ENCODE measurements at regions not wholly inside any gene's neighbourhood (a gene's known extent, or its start where the extent isn't known, plus 50 kb on each side); places are given as distances from the start of the nearest gene placed in this dataset.
"Not testable (repeated sequence)": the region's sequence is repeated elsewhere in the genome, so short reads cannot be mapped to it uniquely, and the experiment has no call there.

DNA sequence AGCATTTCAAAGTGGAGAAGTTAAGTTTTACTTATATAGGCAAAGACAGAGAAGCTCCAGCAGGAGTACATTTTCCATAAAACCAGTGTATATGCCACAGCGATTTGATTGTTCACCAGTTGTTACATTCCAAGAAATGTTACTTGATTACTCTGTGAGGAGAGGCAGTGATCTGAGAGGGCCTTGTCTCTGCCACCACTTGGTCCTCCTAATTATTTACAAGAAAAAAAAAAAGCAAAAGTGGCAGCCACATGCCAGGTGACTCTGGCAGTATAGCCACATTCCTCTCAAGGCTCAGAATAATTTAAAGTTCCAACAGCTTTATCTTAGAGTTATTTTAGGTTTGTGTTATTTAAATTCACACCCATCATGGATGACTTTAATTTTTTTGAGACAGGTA lies 1077.8 kb downstream of the ZPLD1 start:
- Mint-ChIP-seq H3K4me1 (ENCODE audit: low read depth) (no peaks in the 10 kb centered on the region), H3K27me3 (ENCODE audit: low read depth) (no peaks in the 10 kb centered on the region), H3K4me3 (no peak overlapping the region), H3K9me3 (ENCODE audit: insufficient read depth) (peaks cover 13% of the 10 kb centered on the region), H3K27ac (no peak overlapping the region), H3K36me3 (ENCODE audit: low read depth) (no peaks in the 10 kb centered on the region)
- ATAC-seq (no peak), DNase-seq (no peak)
- POLR2A ChIA-PET, result no interaction called here
- CTCF ChIA-PET, result no interaction called here

DNA sequence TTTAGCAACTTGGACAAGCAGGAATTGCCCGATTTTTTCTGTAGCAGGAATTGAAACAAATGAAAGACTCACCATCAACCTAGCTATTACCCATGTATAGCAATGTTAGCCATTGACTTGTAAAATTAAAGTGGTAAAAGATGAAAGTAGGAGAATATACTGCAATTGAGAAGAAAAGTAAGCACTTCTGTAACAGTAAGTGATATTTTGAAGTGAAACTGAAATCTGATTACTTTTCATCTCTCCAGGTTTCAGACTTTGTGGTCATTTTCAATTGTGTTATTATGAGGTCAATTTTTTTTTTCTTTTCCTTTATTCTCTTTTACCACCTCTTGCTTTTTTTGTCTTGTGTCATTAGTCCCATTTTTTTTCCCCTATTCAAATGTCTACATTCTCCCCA lies 1078.2 kb downstream of the ZPLD1 start:
- H3K4me3 Mint-ChIP-seq, result no peak overlapping the region
- CTCF ChIA-PET, result no interaction called here
- no peaks in the 10 kb centered on the region for H3K4me1 Mint-ChIP-seq (ENCODE audit: low read depth)
- peaks cover 13% of the 10 kb centered on the region for H3K9me3 Mint-ChIP-seq (ENCODE audit: insufficient read depth)
- POLR2A ChIA-PET, result no interaction called here
- no peaks in the 10 kb centered on the region for H3K36me3 Mint-ChIP-seq (ENCODE audit: low read depth)
- no peak for DNase-seq
- no peaks in the 10 kb centered on the region for H3K27me3 Mint-ChIP-seq (ENCODE audit: low read depth)
- ATAC-seq, result no peak
- H3K27ac Mint-ChIP-seq, result no peak overlapping the region

DNA sequence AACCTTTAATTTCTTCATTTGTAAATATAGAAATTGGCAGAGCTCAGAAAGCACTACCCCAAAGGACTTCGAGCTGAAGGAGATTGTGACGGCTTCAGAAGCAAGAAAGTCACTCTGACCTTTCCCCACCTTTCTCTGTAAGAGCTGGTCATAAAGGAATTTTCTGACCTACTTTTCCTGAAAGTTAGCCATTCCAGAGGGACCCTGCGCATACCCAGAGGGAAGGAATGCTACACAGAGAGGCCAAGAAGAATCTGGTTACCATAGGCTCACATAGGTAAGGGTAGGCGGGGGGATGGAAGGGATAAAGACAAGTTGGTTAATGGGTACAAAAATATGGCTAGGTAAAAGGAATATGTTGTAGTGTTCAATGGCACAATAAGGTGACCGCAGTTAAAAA lies 1080.3 kb downstream of the ZPLD1 start:
- Mint-ChIP-seq H3K27ac (no peak overlapping the region), H3K4me1 (ENCODE audit: low read depth) (no peaks in the 10 kb centered on the region), H3K4me3 (no peak overlapping the region), H3K36me3 (ENCODE audit: low read depth) (no peaks in the 10 kb centered on the region), H3K9me3 (ENCODE audit: insufficient read depth) (peaks cover 13% of the 10 kb centered on the region), H3K27me3 (ENCODE audit: low read depth) (no peaks in the 10 kb centered on the region)
- ATAC-seq (no peak), DNase-seq (no peak)
- ChIA-PET POLR2A (no interaction called here), CTCF (no interaction called here)

DNA sequence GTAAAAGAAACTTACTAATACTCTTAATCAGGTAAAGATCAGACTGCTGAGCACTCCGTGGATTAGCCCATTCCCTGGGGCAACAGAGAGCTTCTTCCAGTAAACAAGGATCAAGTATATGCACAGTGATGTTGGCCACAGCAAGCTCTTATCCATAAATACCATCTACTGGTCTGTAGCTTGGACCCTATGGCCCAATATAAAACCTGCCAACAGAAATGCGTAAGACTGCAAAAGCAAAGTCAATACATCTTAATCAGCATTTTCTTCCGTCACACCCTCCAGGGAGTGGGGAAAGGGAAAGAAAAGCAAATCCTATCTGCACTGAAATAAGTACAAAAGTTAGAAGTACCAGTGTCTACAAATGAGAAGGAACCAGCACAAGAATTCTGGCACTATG lies 1082.1 kb downstream of the ZPLD1 start:
- Mint-ChIP-seq H3K4me1 (ENCODE audit: low read depth) (no peaks in the 10 kb centered on the region), H3K36me3 (ENCODE audit: low read depth) (no peaks in the 10 kb centered on the region), H3K4me3 (no peak overlapping the region), H3K27ac (no peak overlapping the region), H3K9me3 (ENCODE audit: insufficient read depth) (peaks cover 13% of the 10 kb centered on the region), H3K27me3 (ENCODE audit: low read depth) (no peaks in the 10 kb centered on the region)
- DNase-seq (no peak), ATAC-seq (no peak)
- POLR2A ChIA-PET, result no interaction called here
- CTCF ChIA-PET, result no interaction called here

DNA sequence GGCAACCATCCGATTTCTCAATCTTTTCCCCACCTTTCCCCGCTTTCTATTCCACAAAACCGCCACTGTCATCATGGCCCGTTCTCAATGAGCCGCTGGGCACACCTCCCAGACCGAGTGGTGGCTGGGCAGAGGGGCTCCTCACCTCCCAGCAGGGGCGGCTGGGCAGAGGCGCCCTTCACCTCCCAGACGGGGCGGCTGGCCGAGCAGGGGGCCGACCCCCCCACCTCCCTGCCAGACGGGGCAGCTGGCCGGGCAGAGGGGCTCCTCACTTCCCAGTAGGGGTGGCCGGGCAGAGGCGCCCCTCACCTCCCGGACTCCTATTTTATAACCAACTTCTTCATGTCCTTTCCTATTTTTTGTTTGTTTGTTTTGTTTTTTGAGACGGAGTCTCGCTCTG lies 1096.5 kb downstream of the ZPLD1 start:
- H3K27me3 Mint-ChIP-seq (ENCODE audit: low read depth); H3K9me3 Mint-ChIP-seq (ENCODE audit: insufficient read depth); H3K4me1 Mint-ChIP-seq (ENCODE audit: low read depth); POLR2A ChIA-PET; H3K27ac Mint-ChIP-seq; DNase-seq; H3K4me3 Mint-ChIP-seq; ATAC-seq; H3K36me3 Mint-ChIP-seq (ENCODE audit: low read depth); CTCF ChIA-PET: not testable (repeated sequence)

DNA sequence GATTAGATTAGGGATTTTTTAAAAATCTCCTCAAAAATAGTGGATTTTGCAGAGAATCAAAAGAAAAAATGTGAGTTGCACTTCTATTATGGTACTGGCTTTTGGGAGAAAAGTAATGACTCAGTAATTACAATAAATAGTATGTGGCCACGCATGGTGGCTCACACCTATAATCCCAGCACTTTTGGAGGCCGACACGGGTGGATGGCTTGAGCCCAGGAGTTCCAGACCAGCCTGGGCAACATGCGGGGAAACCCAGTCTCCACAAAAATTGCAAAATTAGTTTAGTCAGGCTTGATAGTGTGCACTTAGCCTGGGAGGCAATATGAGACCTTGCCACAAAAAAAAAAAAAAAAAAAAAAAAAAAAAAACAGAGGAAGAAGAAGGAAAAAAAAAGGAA lies 1098.2 kb downstream of the ZPLD1 start:
- CTCF ChIA-PET, result no interaction called here
- no peaks in the 10 kb centered on the region for H3K36me3 Mint-ChIP-seq (ENCODE audit: low read depth)
- ATAC-seq, result no peak
- no peaks in the 10 kb centered on the region for H3K27me3 Mint-ChIP-seq (ENCODE audit: low read depth)
- H3K4me1 Mint-ChIP-seq (ENCODE audit: low read depth), result no peaks in the 10 kb centered on the region
- no peak overlapping the region for H3K27ac Mint-ChIP-seq
- POLR2A ChIA-PET, result no interaction called here
- DNase-seq, result no peak
- H3K9me3 Mint-ChIP-seq (ENCODE audit: insufficient read depth), result no peaks in the 10 kb centered on the region
- no peak overlapping the region for H3K4me3 Mint-ChIP-seq

DNA sequence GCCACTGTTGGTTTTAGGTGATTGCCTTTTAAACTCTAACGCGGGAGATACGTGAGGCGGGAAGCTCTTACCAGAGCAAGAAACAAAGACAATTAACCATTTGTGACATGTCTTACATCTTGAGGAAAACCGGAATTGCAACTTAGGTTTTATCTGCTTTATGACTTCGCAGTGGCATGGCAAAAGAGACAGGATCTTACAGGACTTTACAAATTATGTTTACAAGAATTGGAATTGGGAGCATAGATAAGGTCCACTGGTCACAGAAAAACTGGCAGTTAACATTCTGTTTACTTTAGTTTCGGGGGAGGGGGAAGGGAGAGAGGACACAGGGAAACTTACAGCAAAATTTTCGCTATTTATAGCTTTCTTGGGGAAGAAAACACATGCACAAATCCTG lies 1119.6 kb downstream of the ZPLD1 start:
- ChIA-PET POLR2A (no interaction called here), CTCF (no interaction called here)
- Mint-ChIP-seq H3K27ac (no peak overlapping the region), H3K9me3 (ENCODE audit: insufficient read depth) (peaks cover 13% of the 10 kb centered on the region), H3K4me1 (ENCODE audit: low read depth) (no peaks in the 10 kb centered on the region), H3K36me3 (ENCODE audit: low read depth) (no peaks in the 10 kb centered on the region), H3K27me3 (ENCODE audit: low read depth) (no peaks in the 10 kb centered on the region), H3K4me3 (no peak overlapping the region)
- DNase-seq, result no peak
- ATAC-seq, result no peak

DNA sequence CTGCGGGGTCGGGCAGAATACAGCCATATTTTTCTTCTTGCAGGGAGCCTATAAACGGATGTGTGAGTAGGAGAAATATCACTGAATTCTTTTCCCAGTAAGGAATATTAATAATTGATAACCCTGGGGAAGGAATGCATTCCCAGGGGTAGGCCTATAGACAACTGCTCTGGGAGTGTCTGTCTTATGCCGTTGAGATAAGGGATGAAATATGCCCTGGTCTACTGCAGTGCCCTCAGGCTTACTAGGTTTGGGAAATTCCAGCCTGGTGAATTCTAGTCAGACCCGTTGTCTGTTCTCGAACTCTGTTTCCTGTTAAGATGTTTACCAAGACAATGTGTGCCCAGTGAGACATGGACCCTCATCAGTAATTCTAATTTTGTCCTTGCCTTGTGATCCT lies 1129.3 kb downstream of the ZPLD1 start:
- POLR2A ChIA-PET; CTCF ChIA-PET; H3K4me1 Mint-ChIP-seq (ENCODE audit: low read depth); H3K27me3 Mint-ChIP-seq (ENCODE audit: low read depth); H3K27ac Mint-ChIP-seq; DNase-seq; H3K36me3 Mint-ChIP-seq (ENCODE audit: low read depth); H3K4me3 Mint-ChIP-seq; ATAC-seq: not testable (repeated sequence)
- H3K9me3 Mint-ChIP-seq (ENCODE audit: insufficient read depth), result peaks cover 11% of the 10 kb centered on the region

DNA sequence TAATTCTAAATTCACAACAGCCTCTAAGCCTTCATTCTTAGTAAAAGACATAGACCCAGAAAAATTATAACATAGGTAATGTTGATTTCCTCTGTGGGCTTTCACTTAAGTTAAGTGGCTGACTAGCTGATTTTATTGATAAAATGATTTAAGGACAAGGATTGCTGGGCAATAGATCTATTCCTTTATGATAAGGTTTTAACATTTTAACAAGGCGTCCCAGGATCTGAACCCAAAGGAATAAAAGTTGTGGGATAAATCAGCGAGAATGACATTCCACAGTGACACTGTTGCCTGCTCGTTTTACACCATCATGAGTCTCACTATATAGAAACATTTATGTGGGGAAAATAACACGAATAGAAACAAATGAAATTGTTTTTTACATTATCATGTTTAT lies 1151.0 kb downstream of the ZPLD1 start:
- Mint-ChIP-seq H3K36me3 (ENCODE audit: low read depth) (no peaks in the 10 kb centered on the region), H3K9me3 (ENCODE audit: insufficient read depth) (no peaks in the 10 kb centered on the region), H3K4me1 (ENCODE audit: low read depth) (no peaks in the 10 kb centered on the region), H3K27me3 (ENCODE audit: low read depth) (no peaks in the 10 kb centered on the region), H3K4me3 (no peak overlapping the region), H3K27ac (no peak overlapping the region)
- ChIA-PET POLR2A (no interaction called here), CTCF (no interaction called here)
- no peak for ATAC-seq
- DNase-seq, result no peak

DNA sequence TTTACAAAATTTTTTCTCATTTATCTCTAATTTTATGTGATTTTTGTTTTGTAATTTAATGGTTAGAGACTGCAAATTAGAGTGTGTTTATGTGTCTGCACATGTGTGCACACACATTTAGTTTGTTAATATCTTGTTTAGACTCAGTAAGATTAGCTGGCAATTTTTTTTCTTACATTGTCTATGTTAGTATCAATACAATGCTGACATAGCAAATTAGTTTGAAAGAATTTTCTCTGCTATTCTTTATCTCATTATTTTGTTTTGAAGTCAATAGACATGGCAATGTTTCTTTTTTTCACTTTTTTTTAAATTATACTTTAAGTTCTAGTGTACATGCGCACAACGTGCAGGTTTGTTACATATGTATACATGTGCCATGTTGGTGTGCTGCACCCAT lies 1155.0 kb downstream of the ZPLD1 start:
- DNase-seq (no peak), ATAC-seq (no peak)
- Mint-ChIP-seq H3K27me3 (ENCODE audit: low read depth) (no peaks in the 10 kb centered on the region), H3K27ac (no peak overlapping the region), H3K36me3 (ENCODE audit: low read depth) (no peaks in the 10 kb centered on the region), H3K4me1 (ENCODE audit: low read depth) (no peaks in the 10 kb centered on the region), H3K4me3 (no peak overlapping the region), H3K9me3 (ENCODE audit: insufficient read depth) (no peaks in the 10 kb centered on the region)
- POLR2A ChIA-PET, result no interaction called here
- CTCF ChIA-PET, result no interaction called here

DNA sequence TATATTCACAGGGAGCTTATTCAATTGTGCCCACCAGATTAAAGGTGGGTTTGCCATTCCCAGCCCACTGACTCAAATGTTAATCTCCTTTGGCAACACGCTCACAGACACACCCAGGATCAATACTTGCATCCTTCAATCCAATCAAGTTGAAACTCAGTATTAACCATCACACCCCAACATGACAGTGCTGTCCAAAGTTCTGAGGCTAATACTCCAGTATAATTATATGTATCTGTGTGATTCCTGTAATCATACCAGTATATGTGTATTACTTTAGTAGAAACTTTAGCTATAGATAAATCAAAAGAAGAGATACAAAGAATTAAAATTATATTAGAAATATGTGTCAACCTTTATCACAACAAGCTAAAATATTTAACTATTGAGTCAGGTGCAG lies 1166.0 kb downstream of the ZPLD1 start:
- Mint-ChIP-seq H3K27me3 (ENCODE audit: low read depth) (no peaks in the 10 kb centered on the region), H3K4me3 (no peak overlapping the region)

DNA sequence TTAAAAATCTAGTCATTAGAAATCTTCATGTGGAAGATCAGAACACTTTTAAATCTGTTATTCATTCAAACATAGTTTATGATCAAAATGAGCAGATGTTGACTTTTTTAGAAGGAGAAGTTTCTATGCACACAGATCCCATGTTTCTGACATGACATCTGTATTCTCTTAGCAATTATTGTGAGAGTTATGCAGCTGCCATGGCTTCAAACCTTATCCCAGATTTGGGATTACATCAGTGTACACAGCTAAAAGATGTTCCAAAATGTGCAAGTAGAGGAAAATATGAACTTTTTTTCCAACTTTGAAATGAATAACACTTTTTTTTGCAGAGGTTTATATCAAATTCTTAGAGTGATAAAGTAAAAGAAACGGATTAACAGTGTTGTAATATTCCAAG lies 1166.9 kb downstream of the ZPLD1 start:
- ATAC-seq, result no peak
- Mint-ChIP-seq H3K36me3 (ENCODE audit: low read depth) (no peaks in the 10 kb centered on the region), H3K27me3 (ENCODE audit: low read depth) (no peaks in the 10 kb centered on the region), H3K4me1 (ENCODE audit: low read depth) (no peaks in the 10 kb centered on the region), H3K4me3 (no peak overlapping the region), H3K27ac (no peak overlapping the region), H3K9me3 (ENCODE audit: insufficient read depth) (no peaks in the 10 kb centered on the region)
- CTCF ChIA-PET, result no interaction called here
- no peak for DNase-seq
- POLR2A ChIA-PET, result no interaction called here

More for the DNA sequence above, 1166.0 kb downstream of the ZPLD1 start:
- Mint-ChIP-seq H3K4me1 (ENCODE audit: low read depth) (no peaks in the 10 kb centered on the region), H3K9me3 (ENCODE audit: insufficient read depth) (no peaks in the 10 kb centered on the region), H3K36me3 (ENCODE audit: low read depth) (no peaks in the 10 kb centered on the region), H3K27ac (no peak overlapping the region)
- ChIA-PET CTCF (no interaction called here), POLR2A (no interaction called here)
- DNase-seq (no peak), ATAC-seq (no peak)

DNA sequence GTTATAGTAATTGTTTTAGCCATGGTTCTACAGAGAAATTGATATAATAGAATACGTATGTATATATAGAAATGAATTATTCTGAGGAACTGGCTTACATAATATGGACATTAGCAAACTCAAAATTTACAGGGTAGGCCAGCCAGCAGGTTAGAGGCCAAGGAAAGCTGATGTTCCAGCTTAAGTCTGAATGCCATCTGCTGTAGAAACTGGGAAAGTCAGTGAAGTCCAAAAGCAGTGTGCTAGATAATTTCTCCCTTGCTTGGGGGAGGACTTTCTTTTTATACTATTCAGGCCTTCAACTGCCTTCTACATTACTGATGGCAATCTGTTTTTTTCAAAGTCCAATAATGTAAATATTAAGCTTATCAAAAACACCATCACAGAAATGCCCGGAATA lies 1174.7 kb downstream of the ZPLD1 start:
- no peaks in the 10 kb centered on the region for H3K4me1 Mint-ChIP-seq (ENCODE audit: low read depth)
- no peak for ATAC-seq
- H3K4me3 Mint-ChIP-seq, result no peak overlapping the region
- no peaks in the 10 kb centered on the region for H3K36me3 Mint-ChIP-seq (ENCODE audit: low read depth)
- no peak overlapping the region for H3K27ac Mint-ChIP-seq
- CTCF ChIA-PET, result no interaction called here
- H3K9me3 Mint-ChIP-seq (ENCODE audit: insufficient read depth), result no peaks in the 10 kb centered on the region
- no peaks in the 10 kb centered on the region for H3K27me3 Mint-ChIP-seq (ENCODE audit: low read depth)
- POLR2A ChIA-PET, result no interaction called here
- no peak for DNase-seq
